ENCODE measurements at regions not wholly inside any gene's neighbourhood (a gene's known extent, or its start where the extent isn't known, plus 50 kb on each side); places are given as distances from the start of the nearest gene placed in this dataset.
A peak's percentile ranks its signal among the peaks of the same experiment; 100 is the strongest.

GRCh38 chr18:70380915-70381896, 92.4 kb downstream of the SOCS6 start:
- Mint-ChIP-seq H3K27me3 (ENCODE audit: low read depth) (no peaks in the 10 kb centered on the region), H3K27ac (no peak overlapping the region), H3K4me3 (no peak overlapping the region), H3K4me1 (peaks cover 11% of the 10 kb centered on the region), H3K9me3 (peaks cover 2% of the 10 kb centered on the region), H3K36me3 (no peaks in the 10 kb centered on the region)
- DNase-seq (ENCODE audit: low spot score), result peak; percentile 12
- peak; percentile 73 for ATAC-seq
- ChIA-PET POLR2A (no interaction called here), CTCF (no interaction called here)
- TF ChIP-seq ARID4B (CRISPR knock-in tag; IDR thresholded peaks at IDR 0.05; ENCODE audit: borderline replicate concordance) (no peak), ZNF263 (CRISPR knock-in tag; IDR thresholded peaks at IDR 0.05; ENCODE audit: low read depth) (no peak)
